ENCODE measurements at regions not wholly inside any gene's neighbourhood (a gene's known extent, or its start where the extent isn't known, plus 50 kb on each side); places are given as distances from the start of the nearest gene placed in this dataset.

- TF ChIP-seq CTCF (IDR thresholded peaks at IDR 0.05; ENCODE audit: borderline replicate concordance, extremely low read depth, low read length, poor library complexity, severe bottlenecking): no peak
- TF ChIP-seq EZH2 (IDR thresholded peaks at IDR 0.05; ENCODE audit: borderline replicate concordance, low read depth, low read length, severe bottlenecking): no peak
These were observed 221.6 kb downstream of the OGFRL1 start for GRCh38 chr6:71510057-71510713.

Measured in DND-41 (cell line).